ENCODE measurements at regions not wholly inside any gene's neighbourhood (a gene's known extent, or its start where the extent isn't known, plus 50 kb on each side); places are given as distances from the start of the nearest gene placed in this dataset.

DNA sequence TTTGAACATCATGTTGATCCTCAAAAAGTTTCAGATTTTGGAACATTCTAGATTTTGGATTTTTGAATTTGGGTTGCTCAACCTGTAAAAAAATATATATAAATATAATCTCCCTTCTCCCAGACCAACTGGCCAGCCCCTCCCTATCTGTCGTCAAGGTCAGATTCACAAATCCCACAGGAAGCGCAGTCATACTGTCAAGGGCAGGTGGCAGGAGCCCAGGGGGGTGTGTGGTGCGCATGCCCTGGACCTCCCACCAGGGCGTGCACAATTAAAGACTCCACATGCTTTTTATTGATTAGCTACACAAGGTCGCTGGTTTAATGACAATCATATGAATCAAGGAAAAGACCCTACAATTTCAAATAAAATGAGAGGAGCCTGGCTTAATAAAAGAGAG lies 77.0 kb upstream of the EEPD1 start:
- no peaks in the 10 kb centered on the region for H3K9me3 ChIP-seq (ENCODE audit: insufficient read depth, low read depth, low read length)
- 0 out of 2 replicates have a peak, but pooled peaks cover 6% of the 10 kb centered on the region for H3K4me1 ChIP-seq (ENCODE audit: insufficient read depth, low read length)
- no peak overlapping the region for H3K9ac ChIP-seq (ENCODE audit: low read depth, low read length)
- no peaks in the 10 kb centered on the region for H3K36me3 ChIP-seq (ENCODE audit: insufficient read depth, low read length)
- H3K27me3 ChIP-seq (ENCODE audit: insufficient read depth, low read length) = no peaks in the 10 kb centered on the region
- WGBS = 84% methylated on average over 5 of the region's 5 CpGs
- no peak overlapping the region for H3K27ac ChIP-seq (ENCODE audit: low read depth, low read length)
- H3K4me3 ChIP-seq (ENCODE audit: low read length) = no peak overlapping the region

DNA sequence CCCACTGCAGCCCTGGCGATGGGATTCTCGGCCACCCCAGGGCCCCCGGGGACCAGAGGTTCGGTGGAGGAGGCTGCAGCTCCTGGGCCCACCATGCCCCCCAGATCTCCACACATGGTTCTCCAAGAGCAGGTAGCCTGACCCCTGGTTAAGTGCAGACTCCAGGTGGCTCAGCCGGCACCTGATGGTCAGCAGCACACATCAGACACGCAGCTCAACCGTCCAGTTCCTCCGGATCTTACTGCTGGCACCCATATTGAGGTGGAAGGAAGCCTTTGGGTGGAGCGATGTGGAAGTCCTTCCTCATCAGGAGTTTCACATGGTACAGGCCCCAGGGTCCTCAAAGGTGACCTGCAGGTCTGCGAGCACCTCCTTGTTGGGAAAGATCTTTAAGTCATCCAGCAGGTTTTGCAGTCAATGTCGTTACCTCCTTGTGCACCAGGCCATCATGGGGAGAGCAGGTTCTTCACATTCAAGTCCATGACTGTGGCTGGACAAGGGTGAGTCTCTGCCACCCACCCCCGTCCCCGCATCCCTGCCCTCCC lies 74.2 kb upstream of the EEPD1 start:
- Histone ChIP-seq H3K4me1 (ENCODE audit: insufficient read depth, low read length) (0 out of 2 replicates have a peak, but pooled peaks cover 6% of the 10 kb centered on the region), H3K4me3 (ENCODE audit: low read length) (no peak overlapping the region), H3K27me3 (ENCODE audit: insufficient read depth, low read length) (no peaks in the 10 kb centered on the region), H3K9ac (ENCODE audit: low read depth, low read length) (no peak overlapping the region), H3K9me3 (ENCODE audit: insufficient read depth, low read depth, low read length) (no peaks in the 10 kb centered on the region), H3K27ac (ENCODE audit: low read depth, low read length) (no peak overlapping the region), H3K36me3 (ENCODE audit: insufficient read depth, low read length) (no peaks in the 10 kb centered on the region)
- 95% methylated on average over 13 of the region's 13 CpGs for whole genome bisulfite sequencing

DNA sequence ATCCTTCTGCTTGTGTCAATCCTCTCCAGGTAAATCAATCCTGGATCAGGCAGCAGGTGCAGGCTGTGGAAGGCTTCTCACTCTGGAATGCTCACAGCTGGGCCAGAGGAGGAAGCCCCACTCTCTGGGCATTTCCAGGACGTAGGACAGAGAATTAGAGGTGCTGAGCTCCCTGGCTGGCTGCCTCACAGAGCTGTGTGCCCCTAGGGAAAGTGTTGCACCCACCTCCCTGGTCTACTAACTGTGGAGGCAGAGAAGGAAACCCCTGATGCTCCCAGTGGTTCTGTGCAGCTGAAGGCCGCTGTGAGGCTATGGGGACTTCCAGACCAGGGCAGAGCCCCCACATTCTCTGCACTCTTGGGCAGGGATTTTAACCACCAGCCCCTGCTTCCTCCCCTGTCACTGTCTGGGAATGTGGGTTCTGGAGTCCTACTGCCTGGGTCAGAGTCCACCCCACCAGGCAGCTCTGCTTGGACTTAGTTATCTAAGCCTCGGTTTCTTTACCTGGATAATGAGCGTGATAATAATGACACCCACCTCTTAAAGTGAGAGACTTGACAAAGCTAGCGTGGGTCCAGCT lies 73.5 kb upstream of the EEPD1 start:
- WGBS = 92% methylated on average over 5 of the region's 5 CpGs
- H3K27ac ChIP-seq (ENCODE audit: low read depth, low read length) = no peak overlapping the region
- 0 out of 2 replicates have a peak, but pooled peaks cover 6% of the 10 kb centered on the region for H3K4me1 ChIP-seq (ENCODE audit: insufficient read depth, low read length)

GRCh38 chr7:36080843-36081242 lies 72.2 kb upstream of the EEPD1 start:
- Histone ChIP-seq H3K4me3 (ENCODE audit: low read length) (no peak overlapping the region), H3K27me3 (ENCODE audit: insufficient read depth, low read length) (peaks cover 2% of the 10 kb centered on the region; the same call in 1 of the 2 replicates), H3K36me3 (ENCODE audit: insufficient read depth, low read length) (no peaks in the 10 kb centered on the region), H3K4me1 (ENCODE audit: insufficient read depth, low read length) (peaks cover 1% of the 10 kb centered on the region; the same call in 1 of the 2 replicates), H3K9ac (ENCODE audit: low read depth, low read length) (no peak overlapping the region), H3K27ac (ENCODE audit: low read depth, low read length) (no peak overlapping the region), H3K9me3 (ENCODE audit: insufficient read depth, low read depth, low read length) (no peaks in the 10 kb centered on the region)
- 90% methylated on average over 5 of the region's 5 CpGs for WGBS

More for the DNA sequence above, 73.5 kb upstream of the EEPD1 start:
- no peaks in the 10 kb centered on the region for H3K9me3 ChIP-seq (ENCODE audit: insufficient read depth, low read depth, low read length)
- no peaks in the 10 kb centered on the region for H3K36me3 ChIP-seq (ENCODE audit: insufficient read depth, low read length)
- H3K9ac ChIP-seq (ENCODE audit: low read depth, low read length) = no peak overlapping the region
- H3K4me3 ChIP-seq (ENCODE audit: low read length) = no peak overlapping the region
- peaks cover 2% of the 10 kb centered on the region; the same call in 1 of the 2 replicates for H3K27me3 ChIP-seq (ENCODE audit: insufficient read depth, low read length)

DNA sequence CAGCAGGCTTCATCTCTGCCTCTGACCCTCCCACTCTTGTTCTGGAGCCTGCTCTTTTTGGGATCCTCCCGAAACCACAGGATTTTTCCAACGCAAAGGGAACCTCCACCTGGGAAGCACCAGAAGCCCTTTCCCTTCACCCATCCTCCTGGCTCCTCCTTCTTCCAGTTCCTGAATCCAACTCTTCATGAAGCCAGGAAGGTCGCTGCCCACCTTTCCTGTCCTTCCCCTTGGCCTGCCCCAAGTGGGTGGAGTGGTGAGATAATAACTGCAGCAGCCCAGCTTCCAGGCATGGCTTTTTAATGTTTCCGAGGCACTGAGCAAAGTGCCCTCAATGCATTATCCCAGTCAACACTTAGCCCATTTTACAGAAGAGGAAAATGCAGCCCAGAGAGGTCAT lies 70.8 kb upstream of the EEPD1 start:
- 86% methylated on average over 4 of the region's 4 CpGs for WGBS
- Histone ChIP-seq H3K36me3 (ENCODE audit: insufficient read depth, low read length) (no peaks in the 10 kb centered on the region), H3K9ac (ENCODE audit: low read depth, low read length) (no peak overlapping the region), H3K27me3 (ENCODE audit: insufficient read depth, low read length) (peaks cover 2% of the 10 kb centered on the region; the same call in 1 of the 2 replicates), H3K4me1 (ENCODE audit: insufficient read depth, low read length) (no peaks in the 10 kb centered on the region; the same call in 1 of the 2 replicates), H3K9me3 (ENCODE audit: insufficient read depth, low read depth, low read length) (no peaks in the 10 kb centered on the region), H3K4me3 (ENCODE audit: low read length) (no peak overlapping the region), H3K27ac (ENCODE audit: low read depth, low read length) (no peak overlapping the region)

DNA sequence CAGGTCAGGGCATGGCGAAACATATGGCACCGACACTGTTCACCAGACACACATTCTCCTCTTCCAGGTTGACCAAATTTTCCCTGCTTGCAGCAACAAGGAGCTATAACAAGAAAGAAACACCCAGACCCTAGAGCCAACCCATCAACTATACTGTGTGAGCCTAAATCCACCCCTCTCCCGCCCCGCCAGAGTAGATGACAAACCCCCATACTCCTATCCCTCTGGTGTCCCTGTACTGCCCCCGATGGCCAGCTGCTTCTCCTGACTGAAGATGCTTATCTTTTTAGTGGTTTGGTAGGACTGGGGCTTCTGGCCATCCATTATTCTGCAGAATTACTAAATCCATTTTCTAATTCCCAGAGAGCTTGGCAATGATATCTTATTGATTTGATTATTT lies 70.1 kb upstream of the EEPD1 start:
- Histone ChIP-seq H3K9ac (ENCODE audit: low read depth, low read length) (no peak overlapping the region), H3K27ac (ENCODE audit: low read depth, low read length) (no peak overlapping the region), H3K27me3 (ENCODE audit: insufficient read depth, low read length) (peaks cover 2% of the 10 kb centered on the region; the same call in 1 of the 2 replicates), H3K36me3 (ENCODE audit: insufficient read depth, low read length) (no peaks in the 10 kb centered on the region), H3K9me3 (ENCODE audit: insufficient read depth, low read depth, low read length) (no peaks in the 10 kb centered on the region), H3K4me3 (ENCODE audit: low read length) (no peak overlapping the region), H3K4me1 (ENCODE audit: insufficient read depth, low read length) (no peaks in the 10 kb centered on the region; the same call in 1 of the 2 replicates)
- 92% methylated on average over 4 of the region's 5 CpGs for WGBS

DNA sequence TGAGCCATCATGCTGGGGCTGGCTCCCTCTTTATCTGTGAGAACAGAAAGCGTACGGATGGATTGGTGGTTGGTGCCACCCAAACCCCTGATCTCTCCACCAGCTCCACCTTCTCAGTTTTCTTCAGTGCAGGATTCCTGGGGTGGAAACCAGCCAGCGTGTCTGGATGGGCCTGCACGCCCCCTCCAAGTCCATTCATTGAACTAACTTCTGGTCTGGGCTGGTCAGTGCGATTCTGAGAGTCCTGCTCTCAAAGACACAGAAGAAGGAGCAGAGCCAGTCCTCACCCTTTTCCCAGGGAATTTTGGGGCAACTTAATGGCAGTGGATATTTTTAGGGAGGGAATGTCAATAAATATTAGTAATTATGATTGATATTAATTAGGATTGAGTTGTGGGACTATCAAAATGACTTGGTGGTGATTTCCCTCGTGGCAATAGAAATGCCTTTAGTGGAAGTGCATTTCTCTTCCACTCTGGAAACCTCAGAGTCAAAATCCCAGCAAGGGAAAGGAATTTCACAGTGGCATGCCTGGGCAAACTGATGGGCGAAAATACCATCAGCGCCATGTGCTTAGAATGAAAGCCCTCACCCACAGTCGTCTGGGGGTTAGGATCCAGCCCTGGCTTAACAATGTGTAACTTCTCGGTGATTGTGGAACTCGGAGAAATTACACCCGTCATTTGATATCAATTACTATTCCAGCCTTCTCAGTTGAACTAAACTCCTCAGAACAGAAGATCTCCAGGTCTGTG lies 69.3 kb upstream of the EEPD1 start:
- 93% methylated on average over 12 of the region's 12 CpGs for WGBS
- H3K27me3 ChIP-seq (ENCODE audit: insufficient read depth, low read length) = peaks cover 2% of the 10 kb centered on the region; the same call in 1 of the 2 replicates
- H3K27ac ChIP-seq (ENCODE audit: low read depth, low read length) = no peak overlapping the region
- no peak overlapping the region for H3K9ac ChIP-seq (ENCODE audit: low read depth, low read length)
- no peaks in the 10 kb centered on the region for H3K36me3 ChIP-seq (ENCODE audit: insufficient read depth, low read length)
- no peaks in the 10 kb centered on the region; the same call in 1 of the 2 replicates for H3K4me1 ChIP-seq (ENCODE audit: insufficient read depth, low read length)
- no peak overlapping the region for H3K4me3 ChIP-seq (ENCODE audit: low read length)
- no peaks in the 10 kb centered on the region for H3K9me3 ChIP-seq (ENCODE audit: insufficient read depth, low read depth, low read length)

DNA sequence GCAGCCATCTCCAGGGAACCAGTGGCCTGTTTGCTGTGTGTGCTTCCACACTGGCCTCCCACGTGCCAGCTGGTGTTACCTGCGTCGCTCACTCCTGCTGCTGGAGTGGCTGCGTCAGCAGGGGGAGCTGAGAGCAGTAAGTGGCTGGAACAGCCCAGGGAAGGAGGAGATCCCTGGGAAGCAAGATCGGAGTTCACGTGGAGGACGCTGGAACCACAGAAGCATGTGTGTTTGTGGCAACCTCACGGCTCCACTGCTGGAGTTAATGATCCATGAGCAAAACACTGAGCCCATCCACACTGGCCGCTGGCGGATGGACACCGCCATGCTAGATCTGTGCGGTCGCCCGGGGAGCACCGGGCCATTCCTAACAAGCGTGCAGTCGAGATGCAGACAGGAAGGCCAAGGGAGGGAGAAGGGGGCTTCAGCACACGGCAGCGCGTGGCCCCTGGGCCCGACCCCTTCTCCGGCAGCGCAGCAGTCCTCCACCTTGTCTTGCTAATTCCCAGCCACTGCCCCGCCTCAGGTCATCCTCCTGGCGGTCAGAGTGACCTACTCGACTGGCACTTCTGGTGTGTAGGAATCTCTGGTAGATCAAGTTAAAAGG lies 68.5 kb upstream of the EEPD1 start:
- Histone ChIP-seq H3K9ac (ENCODE audit: low read depth, low read length) (no peak overlapping the region), H3K4me1 (ENCODE audit: insufficient read depth, low read length) (no peaks in the 10 kb centered on the region; the same call in 1 of the 2 replicates), H3K9me3 (ENCODE audit: insufficient read depth, low read depth, low read length) (0 out of 2 replicates have a peak, but pooled peaks cover 4% of the 10 kb centered on the region), H3K27ac (ENCODE audit: low read depth, low read length) (no peak overlapping the region), H3K36me3 (ENCODE audit: insufficient read depth, low read length) (no peaks in the 10 kb centered on the region), H3K27me3 (ENCODE audit: insufficient read depth, low read length) (peaks cover 2% of the 10 kb centered on the region; the same call in 1 of the 2 replicates), H3K4me3 (ENCODE audit: low read length) (no peak overlapping the region)
- 74% methylated on average over 26 of the region's 26 CpGs for WGBS

- Histone ChIP-seq H3K27me3 (ENCODE audit: insufficient read depth, low read length) (peaks cover 2% of the 10 kb centered on the region; the same call in 1 of the 2 replicates), H3K36me3 (ENCODE audit: insufficient read depth, low read length) (no peaks in the 10 kb centered on the region), H3K4me3 (ENCODE audit: low read length) (no peak overlapping the region), H3K4me1 (ENCODE audit: insufficient read depth, low read length) (no peaks in the 10 kb centered on the region; the same call in 1 of the 2 replicates), H3K9me3 (ENCODE audit: insufficient read depth, low read depth, low read length) (0 out of 2 replicates have a peak, but pooled peaks cover 4% of the 10 kb centered on the region), H3K27ac (ENCODE audit: low read depth, low read length) (no peak overlapping the region), H3K9ac (ENCODE audit: low read depth, low read length) (no peak overlapping the region)
- WGBS = 94% methylated on average over 16 of the region's 16 CpGs
Observed at GRCh38 chr7:36085096-36085495, 68.0 kb upstream of the EEPD1 start.

DNA sequence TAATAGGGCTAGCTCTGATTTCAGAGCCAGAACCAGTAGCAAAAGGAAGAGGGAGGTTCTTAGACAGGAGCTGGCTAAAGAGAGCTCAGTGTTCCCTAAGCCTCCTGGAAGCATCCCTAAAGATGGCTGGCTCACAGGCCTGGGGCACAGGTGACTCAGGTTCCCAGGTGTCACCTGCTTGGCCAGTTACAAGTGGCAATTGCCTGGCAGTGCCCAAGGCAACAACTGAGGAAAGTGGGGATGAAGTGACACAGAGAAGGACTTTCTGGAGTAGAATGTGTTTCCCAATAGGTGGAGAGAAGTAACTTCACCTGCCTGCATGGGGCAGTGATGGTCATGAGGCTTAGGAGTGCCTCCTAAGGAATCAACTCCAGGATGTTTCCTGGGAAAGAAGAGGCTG lies 66.5 kb upstream of the EEPD1 start:
- Histone ChIP-seq H3K9me3 (ENCODE audit: insufficient read depth, low read depth, low read length) (0 out of 2 replicates have a peak, but pooled peaks cover 4% of the 10 kb centered on the region), H3K36me3 (ENCODE audit: insufficient read depth, low read length) (no peaks in the 10 kb centered on the region), H3K27ac (ENCODE audit: low read depth, low read length) (no peak overlapping the region)

DNA sequence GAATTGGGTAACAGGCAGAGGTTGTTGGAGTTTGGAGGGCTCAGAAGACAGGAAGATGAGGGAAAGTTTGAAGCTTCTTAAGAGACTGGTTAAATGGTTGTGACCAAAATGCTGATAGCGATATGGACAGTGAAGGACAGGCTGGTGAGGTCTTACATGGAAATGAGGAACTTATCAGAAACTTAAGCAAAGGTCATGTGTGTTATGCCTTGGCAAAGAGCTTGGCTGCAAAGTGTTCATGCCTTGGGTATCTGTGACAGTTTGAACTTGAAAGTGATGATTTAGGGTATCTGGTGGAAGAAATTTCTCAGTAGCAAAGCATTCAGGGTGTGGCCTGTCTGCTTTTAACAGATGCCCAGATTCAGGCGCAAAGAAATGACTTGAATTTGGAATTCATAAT lies 64.5 kb upstream of the EEPD1 start:
- Histone ChIP-seq H3K27ac (ENCODE audit: low read depth, low read length) (no peak overlapping the region), H3K36me3 (ENCODE audit: insufficient read depth, low read length) (no peaks in the 10 kb centered on the region), H3K9me3 (ENCODE audit: insufficient read depth, low read depth, low read length) (0 out of 2 replicates have a peak, but pooled peaks cover 6% of the 10 kb centered on the region), H3K9ac (ENCODE audit: low read depth, low read length) (no peak overlapping the region), H3K4me1 (ENCODE audit: insufficient read depth, low read length) (no peaks in the 10 kb centered on the region; the same call in 1 of the 2 replicates), H3K27me3 (ENCODE audit: insufficient read depth, low read length) (peaks cover 2% of the 10 kb centered on the region; the same call in 1 of the 2 replicates), H3K4me3 (ENCODE audit: low read length) (no peak overlapping the region)
- 94% methylated on average over 2 of the region's 2 CpGs for WGBS

More for the DNA sequence above, 66.5 kb upstream of the EEPD1 start:
- peaks cover 2% of the 10 kb centered on the region; the same call in 1 of the 2 replicates for H3K27me3 ChIP-seq (ENCODE audit: insufficient read depth, low read length)
- no peak overlapping the region for H3K9ac ChIP-seq (ENCODE audit: low read depth, low read length)
- H3K4me3 ChIP-seq (ENCODE audit: low read length) = no peak overlapping the region
- no peaks in the 10 kb centered on the region; the same call in 1 of the 2 replicates for H3K4me1 ChIP-seq (ENCODE audit: insufficient read depth, low read length)

All from HUES64 (cell line).